Prostate gland (tissue), 2 donors: ENCODE measurements at regions not wholly inside any gene's neighbourhood (a gene's known extent, or its start where the extent isn't known, plus 50 kb on each side); places are given as distances from the start of the nearest gene placed in this dataset.

Experiments
- POLR2A ChIP-seq: fragments of 450-650 bp; IDR thresholded peaks from one replicate; pipeline ENCODE4 v1.6.1; 2016; ENCODE audit warnings: antibody characterized with exemption, mild to moderate bottlenecking
- POLR2AphosphoS5 ChIP-seq: sonication (generic); formaldehyde crosslinking; IDR thresholded peaks from one replicate; pipeline ENCODE4 v1.6.1; 2017; ENCODE audit warnings: antibody characterized with exemption
- TF ChIP-seq, protein P1 (sequence below), 4 experiments: fragments of 200-600 bp in 2 of 4; fragments of 450-650 bp in 2 of 4; sonication (generic) in 2 of 4; IDR thresholded peaks; 1 replicate in 3 of 4; 2 replicates in 1 of 4; pipeline ENCODE4 v1.5.1; 2016 to 2019; ENCODE audit warnings: antibody characterized with exemption in 4 of 4, mild to moderate bottlenecking in 2 of 4, moderate library complexity in 2 of 4

DNA sequence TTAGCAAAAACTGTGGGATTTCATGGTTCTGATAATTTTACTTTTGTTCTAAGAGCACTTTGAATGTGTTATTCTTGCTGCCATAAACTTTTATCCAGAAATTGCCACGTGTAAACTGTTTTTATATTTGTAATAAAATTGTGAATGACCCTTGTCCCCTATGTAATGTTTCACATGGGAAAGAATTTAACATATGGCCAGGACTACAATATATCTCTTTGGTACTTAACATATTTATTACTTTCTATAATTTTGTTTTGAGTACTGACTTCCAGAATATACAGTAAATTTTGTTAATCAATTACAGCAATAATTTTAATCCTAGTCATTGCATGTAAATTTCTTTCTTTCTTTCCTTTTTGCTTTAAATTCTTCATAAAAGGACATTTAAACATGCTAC lies 735.0 kb upstream of the PHF14 start:
- TF ChIP-seq, protein P1, sequence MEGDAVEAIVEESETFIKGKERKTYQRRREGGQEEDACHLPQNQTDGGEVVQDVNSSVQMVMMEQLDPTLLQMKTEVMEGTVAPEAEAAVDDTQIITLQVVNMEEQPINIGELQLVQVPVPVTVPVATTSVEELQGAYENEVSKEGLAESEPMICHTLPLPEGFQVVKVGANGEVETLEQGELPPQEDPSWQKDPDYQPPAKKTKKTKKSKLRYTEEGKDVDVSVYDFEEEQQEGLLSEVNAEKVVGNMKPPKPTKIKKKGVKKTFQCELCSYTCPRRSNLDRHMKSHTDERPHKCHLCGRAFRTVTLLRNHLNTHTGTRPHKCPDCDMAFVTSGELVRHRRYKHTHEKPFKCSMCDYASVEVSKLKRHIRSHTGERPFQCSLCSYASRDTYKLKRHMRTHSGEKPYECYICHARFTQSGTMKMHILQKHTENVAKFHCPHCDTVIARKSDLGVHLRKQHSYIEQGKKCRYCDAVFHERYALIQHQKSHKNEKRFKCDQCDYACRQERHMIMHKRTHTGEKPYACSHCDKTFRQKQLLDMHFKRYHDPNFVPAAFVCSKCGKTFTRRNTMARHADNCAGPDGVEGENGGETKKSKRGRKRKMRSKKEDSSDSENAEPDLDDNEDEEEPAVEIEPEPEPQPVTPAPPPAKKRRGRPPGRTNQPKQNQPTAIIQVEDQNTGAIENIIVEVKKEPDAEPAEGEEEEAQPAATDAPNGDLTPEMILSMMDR (IDR thresholded peaks at IDR 0.05) = no peak
- TF ChIP-seq POLR2AphosphoS5 (no peak), POLR2A (no peak)
